Mucosa of descending colon (tissue), 3 donors: ENCODE measurements at regions not wholly inside any gene's neighbourhood (a gene's known extent, or its start where the extent isn't known, plus 50 kb on each side); places are given as distances from the start of the nearest gene placed in this dataset.

Source experiments
- ATAC-seq: fragments of 200-7000 bp; cut with Tn5 transposase; one replicate; pipeline ENCODE4 v1.9.1; 2020; ENCODE audit warnings: mild to moderate bottlenecking, moderate library complexity
- DNase-seq, 3 donors: peaks; one replicate each; pipeline ENCODE4 v3.0.0-alpha.2; 2020
- H3K36me3 ChIP-seq: fragments of 200-600 bp; one replicate; pipeline ENCODE4 v1.8.0; 2021; ENCODE audit warnings: low read depth, mild to moderate bottlenecking
- H3K4me1 ChIP-seq: fragments of 200-600 bp; one replicate; pipeline ENCODE4 v1.8.0; 2021; ENCODE audit warnings: low read depth, mild to moderate bottlenecking
- H3K4me3 ChIP-seq: fragments of 200-600 bp; one replicate; pipeline ENCODE4 v1.8.0; 2021; ENCODE audit warnings: mild to moderate bottlenecking
- H3K9me3 ChIP-seq: fragments of 200-600 bp; one replicate; pipeline ENCODE4 v1.8.0; 2021; ENCODE audit warnings: mild to moderate bottlenecking
- intact Hi-C, 2 donors: fragments of 100-400 bp; cut with DNase I in 1 of 2; cut with micrococcal nuclease in 1 of 2; formaldehyde crosslinking; loops; one replicate each; pipeline versions ENCODE4 v1.11.0 to v1.11.1; 2022; cut with DNase I, micrococcal nuclease
- TF ChIP-seq, protein P1 (sequence below): fragments of 200-600 bp; IDR thresholded peaks from one replicate; pipeline ENCODE4 v1.8.0; 2022; ENCODE audit warnings: antibody characterized with exemption, mild to moderate bottlenecking
- donor health status: DM: no; HTN: no; CAD: no; lungs with moderate emphysema.
- donor health status: DM: no; HTN: no; CAD: no.
- donor health status: DM: no; HTN: yes; CAD: no.

DNA sequence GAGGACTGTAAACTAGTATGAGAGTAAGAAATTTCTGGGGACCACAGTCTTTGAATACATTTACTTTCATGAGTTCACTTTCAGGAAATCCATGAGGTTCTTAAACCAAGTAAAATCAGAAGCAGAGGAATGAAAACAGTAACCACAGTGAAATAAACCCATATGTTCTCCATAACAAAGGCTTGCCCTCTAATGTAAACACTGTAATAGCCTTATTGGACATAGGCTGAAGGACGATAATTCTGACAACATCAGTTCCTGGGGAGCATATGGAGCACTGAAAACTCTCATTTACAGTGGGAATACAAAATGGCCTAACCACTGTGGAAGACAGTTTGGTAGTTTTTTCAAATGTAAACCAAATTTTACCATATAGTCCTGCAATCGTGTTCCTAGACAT is 965.8 kb downstream of the NSUN3 start:
- no peak for DNase-seq
- no peaks in the 10 kb centered on the region for H3K36me3 ChIP-seq
- TF ChIP-seq, protein P1, sequence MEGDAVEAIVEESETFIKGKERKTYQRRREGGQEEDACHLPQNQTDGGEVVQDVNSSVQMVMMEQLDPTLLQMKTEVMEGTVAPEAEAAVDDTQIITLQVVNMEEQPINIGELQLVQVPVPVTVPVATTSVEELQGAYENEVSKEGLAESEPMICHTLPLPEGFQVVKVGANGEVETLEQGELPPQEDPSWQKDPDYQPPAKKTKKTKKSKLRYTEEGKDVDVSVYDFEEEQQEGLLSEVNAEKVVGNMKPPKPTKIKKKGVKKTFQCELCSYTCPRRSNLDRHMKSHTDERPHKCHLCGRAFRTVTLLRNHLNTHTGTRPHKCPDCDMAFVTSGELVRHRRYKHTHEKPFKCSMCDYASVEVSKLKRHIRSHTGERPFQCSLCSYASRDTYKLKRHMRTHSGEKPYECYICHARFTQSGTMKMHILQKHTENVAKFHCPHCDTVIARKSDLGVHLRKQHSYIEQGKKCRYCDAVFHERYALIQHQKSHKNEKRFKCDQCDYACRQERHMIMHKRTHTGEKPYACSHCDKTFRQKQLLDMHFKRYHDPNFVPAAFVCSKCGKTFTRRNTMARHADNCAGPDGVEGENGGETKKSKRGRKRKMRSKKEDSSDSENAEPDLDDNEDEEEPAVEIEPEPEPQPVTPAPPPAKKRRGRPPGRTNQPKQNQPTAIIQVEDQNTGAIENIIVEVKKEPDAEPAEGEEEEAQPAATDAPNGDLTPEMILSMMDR: no peak
- no peak overlapping the region for H3K4me3 ChIP-seq
- ATAC-seq: peak; percentile 44
- no peaks in the 10 kb centered on the region for H3K4me1 ChIP-seq
- H3K9me3 ChIP-seq: no peaks in the 10 kb centered on the region
- intact Hi-C loops: no loop called here

DNA sequence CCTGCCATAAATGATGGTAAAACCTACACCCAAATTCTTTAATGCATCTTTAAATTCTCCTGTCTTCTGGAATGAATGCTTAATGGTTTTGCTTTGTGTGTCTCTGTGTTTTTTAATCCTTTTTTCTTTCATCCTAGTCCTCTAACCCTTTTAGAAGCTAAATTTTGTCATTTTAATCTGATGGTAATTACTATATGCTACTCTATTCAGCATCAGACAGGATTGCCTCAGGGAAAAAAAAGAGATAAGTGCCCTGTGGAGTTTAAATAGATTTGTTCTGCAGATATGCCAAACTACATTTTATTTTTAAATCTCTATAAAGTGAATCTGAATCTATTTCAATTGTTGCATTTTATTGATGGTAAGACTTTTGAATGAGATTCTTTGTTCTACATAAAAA is 966.8 kb downstream of the NSUN3 start:
- Histone ChIP-seq H3K4me3 (no peak overlapping the region), H3K9me3 (no peaks in the 10 kb centered on the region), H3K36me3 (no peaks in the 10 kb centered on the region), H3K4me1 (no peaks in the 10 kb centered on the region)
- no peak for ATAC-seq
- intact Hi-C loops: no loop called here
- no peak for DNase-seq
- TF ChIP-seq, protein P1: no peak

DNA sequence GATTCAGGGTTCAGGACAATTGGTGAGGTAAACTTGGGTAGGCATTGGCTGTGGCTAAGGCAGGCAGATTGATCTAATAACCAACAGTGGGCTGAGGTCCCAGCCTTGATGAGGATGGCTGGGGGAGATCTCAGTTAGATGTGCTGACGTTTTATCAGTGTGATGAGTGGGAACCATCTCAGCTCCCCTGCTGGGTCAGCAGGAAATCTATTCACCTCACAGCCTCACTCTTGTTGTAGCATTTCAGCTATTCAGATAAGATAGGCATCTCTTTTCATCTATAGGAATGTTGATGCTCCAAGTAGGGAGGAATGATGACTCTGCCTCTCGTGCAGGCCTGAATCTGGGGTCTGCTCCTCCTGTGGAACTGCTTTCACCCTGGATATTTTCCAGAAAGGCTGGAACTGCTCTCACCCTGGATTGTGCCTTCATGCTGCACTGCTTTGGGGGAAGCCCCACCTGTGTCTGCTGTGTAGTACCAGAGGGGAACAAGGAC is 973.7 kb downstream of the NSUN3 start:
- TF ChIP-seq, protein P1: no peak
- H3K4me3 ChIP-seq: no peak overlapping the region
- ATAC-seq (no peak), DNase-seq (no peak)
- no peaks in the 10 kb centered on the region for H3K9me3 ChIP-seq
- H3K4me1 ChIP-seq: no peaks in the 10 kb centered on the region
- intact Hi-C loops: no loop called here
- no peaks in the 10 kb centered on the region for H3K36me3 ChIP-seq

DNA sequence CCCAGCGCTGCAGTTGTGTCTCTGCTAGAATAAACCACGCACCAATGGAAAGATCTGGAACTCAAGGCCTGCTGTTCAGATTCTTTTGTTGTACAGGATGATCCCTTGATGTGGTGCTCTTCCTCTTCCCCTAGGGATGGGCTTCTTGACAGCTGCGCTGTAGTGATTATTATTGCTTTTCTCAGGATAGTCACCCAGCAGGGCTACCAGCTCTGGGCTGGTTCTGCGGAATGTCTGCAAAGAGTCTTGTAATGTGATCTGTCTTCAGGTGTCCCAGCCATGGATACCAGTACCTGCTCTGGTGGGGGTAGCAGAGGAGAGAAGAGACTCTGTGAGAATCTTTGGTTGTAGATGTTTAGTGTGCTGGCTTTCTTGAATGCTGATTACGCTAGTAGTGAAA is 974.2 kb downstream of the NSUN3 start:
- intact Hi-C loops: no loop called here
- H3K36me3 ChIP-seq: no peaks in the 10 kb centered on the region
- ATAC-seq (no peak), DNase-seq (no peak)
- no peak overlapping the region for H3K4me3 ChIP-seq
- no peaks in the 10 kb centered on the region for H3K4me1 ChIP-seq
- TF ChIP-seq, protein P1: no peak
- H3K9me3 ChIP-seq: no peaks in the 10 kb centered on the region

DNA sequence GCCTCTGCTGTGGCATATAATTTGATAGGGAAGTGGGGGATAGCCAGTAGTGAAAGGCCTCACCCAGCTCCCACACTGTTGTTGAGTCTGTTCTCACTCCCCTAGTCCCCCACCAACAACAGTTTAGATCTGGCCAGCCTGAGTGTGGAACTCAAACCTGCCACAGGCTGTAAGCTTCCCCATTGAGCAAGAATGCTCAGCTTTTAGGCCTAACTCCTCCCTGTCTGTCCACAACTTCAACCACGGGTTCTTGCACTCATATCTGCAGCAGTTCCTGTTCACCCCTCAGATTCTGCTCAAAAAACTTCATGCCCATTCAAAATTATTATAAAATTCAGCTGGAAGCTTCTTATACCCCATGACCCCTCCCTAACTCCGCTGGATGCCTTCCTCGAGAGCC is 975.1 kb downstream of the NSUN3 start:
- Histone ChIP-seq H3K9me3 (no peaks in the 10 kb centered on the region), H3K4me1 (no peaks in the 10 kb centered on the region), H3K4me3 (no peak overlapping the region), H3K36me3 (no peaks in the 10 kb centered on the region)
- no peak for ATAC-seq
- DNase-seq: no peak
- TF ChIP-seq, protein P1: no peak
- intact Hi-C loops: no loop called here

DNA sequence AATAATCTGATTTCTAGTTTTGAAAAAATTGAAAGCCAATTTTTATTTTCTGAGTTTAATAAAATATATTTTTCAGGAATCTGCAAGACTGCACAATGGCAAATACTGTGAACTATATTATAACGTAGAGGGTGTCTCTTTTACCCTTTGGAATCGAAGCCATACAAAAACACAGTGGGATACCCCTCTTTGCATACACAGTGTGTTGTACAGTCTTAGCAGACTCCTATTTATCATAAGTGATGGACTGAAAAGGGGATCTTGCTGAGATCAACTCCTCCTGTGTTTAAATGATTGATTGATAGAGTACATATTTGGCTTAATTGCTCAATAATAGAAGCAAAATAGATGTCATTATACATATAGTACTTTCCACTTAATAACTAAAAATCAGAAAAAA is 981.2 kb downstream of the NSUN3 start:
- Histone ChIP-seq H3K4me1 (no peaks in the 10 kb centered on the region), H3K4me3 (no peak overlapping the region), H3K9me3 (no peaks in the 10 kb centered on the region), H3K36me3 (no peaks in the 10 kb centered on the region)
- DNase-seq: no peak
- no peak for ATAC-seq
- intact Hi-C loops: no loop called here
- TF ChIP-seq, protein P1: no peak
